DMS79 treated with DMSO at 0.1 percent for 48 hours (cell line): ENCODE measurements at regions not wholly inside any gene's neighbourhood (a gene's known extent, or its start where the extent isn't known, plus 50 kb on each side); places are given as distances from the start of the nearest gene placed in this dataset.
"Not testable (repeated sequence)": the region's sequence is repeated elsewhere in the genome, so short reads cannot be mapped to it uniquely, and the experiment has no call there.

ENCODE experiments used
- DNase-seq: peaks from one replicate; lab custom pipeline; 2025; lab: John Stamatoyannopoulos, UW

DNA sequence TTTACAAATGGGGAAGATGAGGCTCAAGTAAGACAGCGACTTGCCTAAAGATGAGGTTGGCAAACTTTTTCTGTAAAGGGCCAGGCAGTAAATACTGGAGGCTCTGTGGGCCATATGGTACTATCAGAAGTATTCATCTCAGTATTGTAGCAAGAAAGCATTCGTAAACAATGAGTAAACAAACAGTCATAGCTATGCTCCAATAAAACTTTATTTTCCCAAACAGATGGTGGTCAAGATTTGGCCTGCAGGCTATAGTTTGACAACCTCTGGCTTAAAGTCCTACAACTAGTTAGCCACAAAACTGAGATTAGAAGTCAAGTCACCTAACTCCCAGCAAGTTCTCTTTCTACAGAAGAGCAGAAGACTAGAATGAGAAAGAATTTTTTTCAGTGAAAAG lies 177.0 kb upstream of the NECTIN3 start:
- DNase-seq: no peak

GRCh38 chr3:110895054-110895453 lies 176.6 kb upstream of the NECTIN3 start:
- DNase-seq: no peak

- DNase-seq: no peak
Measured at GRCh38 chr3:110897046-110897445, 174.6 kb upstream of the NECTIN3 start.

DNA sequence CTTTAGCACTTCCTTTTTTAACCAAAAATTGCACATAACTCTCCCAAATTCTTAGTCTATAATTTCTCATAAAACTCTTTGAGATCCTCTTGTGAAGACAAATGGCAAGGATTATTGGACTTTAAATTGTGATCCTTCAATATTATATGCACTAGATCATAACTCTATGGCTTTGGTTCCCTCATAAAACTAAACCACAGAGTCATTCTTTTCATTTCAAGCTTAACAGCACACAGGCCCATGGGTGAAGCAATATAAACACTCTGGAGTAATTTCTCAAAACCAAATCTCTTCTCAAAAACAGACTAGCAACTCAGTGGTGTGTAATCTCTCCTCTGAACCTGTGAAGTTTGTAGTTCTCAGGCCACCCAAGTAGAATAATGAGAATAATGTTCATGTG lies 171.0 kb upstream of the NECTIN3 start:
- DNase-seq: no peak

DNA sequence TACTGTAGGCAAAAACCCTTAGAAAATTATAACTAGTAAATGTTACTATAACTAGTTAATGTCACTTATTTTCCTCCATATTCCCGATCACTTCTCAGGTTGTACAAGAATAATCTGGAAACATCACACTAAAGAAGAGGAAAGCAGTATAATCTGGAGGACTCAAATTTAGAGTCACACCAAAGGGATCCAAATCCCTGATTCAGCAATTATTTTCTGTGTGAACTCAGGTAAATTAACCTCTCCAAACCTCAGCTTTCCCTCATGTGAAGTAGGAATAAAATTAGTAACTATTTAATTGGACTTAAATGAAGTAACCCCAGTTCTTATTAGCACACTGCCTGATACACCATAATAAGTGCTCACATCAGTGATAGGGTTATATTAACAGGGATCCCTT lies 170.1 kb upstream of the NECTIN3 start:
- DNase-seq: no peak

DNA sequence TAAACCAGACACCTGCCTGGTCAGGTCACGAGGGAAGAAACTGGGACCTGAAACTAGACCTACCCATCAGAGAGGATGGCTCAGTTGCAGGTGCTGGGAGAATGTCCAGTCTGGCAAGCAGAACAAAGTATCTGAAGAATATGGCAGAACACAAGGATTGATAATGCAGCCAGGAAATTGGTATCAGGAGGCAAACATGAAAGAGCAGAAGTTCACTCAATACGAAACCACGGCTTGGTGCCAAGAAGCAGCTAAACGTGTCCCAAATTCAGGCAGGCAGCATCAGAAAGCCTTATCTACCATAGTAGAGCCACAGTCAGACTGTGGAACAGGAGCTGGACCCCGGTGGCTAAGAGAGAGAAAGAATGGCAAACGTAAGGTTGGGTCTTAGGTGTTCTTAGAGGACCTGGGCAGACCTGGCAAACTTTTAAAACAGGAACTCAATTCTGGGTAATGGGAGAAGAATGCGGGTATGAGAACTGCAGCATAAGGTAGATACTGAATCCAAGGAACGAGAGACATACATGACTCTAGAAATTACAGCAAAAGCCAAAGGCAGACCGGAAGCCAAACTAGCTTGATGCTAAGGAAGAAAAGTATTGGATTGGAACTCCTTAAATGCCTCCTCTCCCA lies 169.0 kb upstream of the NECTIN3 start:
- DNase-seq: no peak

DNA sequence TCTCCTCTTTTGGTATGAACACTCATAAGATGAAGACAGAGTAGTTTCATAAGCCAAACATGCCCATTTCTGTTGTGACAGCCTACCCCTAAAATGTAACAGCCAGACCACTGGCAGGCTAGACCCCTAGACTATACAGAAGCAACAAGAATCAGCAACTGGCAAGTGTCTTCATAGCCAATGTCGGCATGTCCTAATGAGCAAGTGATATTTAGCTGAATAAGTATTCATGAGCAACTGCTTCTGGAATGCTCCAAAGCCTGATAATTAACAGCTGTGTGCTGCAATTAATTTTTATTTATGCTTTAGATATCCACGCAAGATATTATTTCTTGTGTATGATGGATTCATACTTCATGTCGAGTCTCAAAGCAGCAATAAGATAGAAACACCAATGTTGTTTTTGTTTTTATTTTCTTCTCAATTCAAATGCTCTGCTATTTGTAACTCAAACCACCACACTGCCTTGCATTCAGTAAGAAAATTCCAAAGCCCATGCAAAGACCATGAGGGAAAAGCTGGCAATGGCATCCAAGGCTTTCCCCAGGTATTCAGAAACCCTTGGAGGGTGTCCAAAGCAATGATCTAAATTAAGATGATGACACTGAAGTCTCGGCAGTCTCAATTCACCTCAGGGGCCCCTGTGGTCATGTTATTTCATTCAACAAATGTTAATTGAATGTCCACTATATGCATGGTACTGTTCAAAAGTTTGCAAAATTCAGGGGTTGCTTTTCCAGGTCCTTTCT lies 167.7 kb upstream of the NECTIN3 start:
- DNase-seq: no peak

GRCh38 chr3:110904520-110904890 lies 167.1 kb upstream of the NECTIN3 start:
- no peak for DNase-seq

DNA sequence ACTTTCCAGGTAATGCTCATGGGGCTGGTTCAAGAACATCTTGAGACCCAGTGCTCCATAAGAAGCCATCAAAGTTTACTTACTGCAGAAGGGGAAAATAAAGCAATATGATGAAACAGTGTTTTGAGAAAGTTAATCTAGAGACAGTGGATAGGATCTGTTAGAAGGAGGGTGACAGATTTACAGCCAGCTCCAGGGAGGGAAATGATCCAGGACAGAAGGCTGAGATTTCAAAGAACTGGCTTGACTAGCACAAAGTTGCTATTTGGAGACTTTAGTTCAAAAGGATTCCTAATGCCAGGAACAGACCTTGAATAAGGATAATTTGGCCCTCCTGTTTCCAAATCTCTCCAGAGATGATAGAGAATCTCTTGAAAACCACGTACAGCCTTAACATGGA lies 166.5 kb upstream of the NECTIN3 start:
- DNase-seq: no peak

DNA sequence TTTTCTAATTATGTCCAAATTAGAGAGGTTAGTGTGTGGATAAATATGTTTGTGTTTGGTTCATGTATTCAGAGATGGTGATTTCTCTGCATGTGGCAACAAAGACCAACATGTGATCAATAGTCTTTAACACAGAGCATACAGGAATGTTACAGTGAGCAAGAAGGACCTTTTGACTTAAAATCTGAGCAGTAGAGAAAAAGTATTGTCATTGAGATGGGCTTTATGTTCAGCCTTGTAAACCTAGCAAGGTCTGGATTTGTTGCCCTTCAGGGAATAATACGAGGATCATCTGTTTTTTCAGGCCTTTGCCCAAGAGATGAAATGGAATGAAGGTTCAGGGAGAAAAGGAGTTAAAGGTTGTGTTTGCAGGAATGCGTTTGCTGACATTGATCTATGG lies 161.8 kb upstream of the NECTIN3 start:
- no peak for DNase-seq

- DNase-seq: no peak
Measured at GRCh38 chr3:110910346-110910955, 161.2 kb upstream of the NECTIN3 start.

DNA sequence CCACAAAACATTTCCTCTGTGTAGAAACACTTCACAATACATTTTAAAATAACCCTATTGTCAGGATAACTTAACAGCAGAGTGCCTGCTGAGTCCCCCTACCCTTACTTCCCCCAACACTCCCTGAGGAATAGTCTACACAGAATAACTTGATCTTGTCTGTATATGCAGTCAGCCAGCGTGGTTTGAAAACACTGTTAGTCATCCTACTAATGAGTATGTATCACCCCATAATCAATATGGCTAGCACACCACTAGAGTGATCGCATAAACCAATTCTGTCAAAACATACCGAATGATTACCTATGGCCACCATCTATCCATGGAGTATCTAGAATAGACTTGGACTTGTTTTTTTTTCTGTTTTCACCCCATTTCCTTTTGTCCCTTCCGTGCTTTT lies 152.7 kb upstream of the NECTIN3 start:
- DNase-seq: no peak

GRCh38 chr3:110925798-110926197 lies 145.8 kb upstream of the NECTIN3 start:
- no peak for DNase-seq

- no peak for DNase-seq
Measured at GRCh38 chr3:110928016-110928662, 143.5 kb upstream of the NECTIN3 start.

DNA sequence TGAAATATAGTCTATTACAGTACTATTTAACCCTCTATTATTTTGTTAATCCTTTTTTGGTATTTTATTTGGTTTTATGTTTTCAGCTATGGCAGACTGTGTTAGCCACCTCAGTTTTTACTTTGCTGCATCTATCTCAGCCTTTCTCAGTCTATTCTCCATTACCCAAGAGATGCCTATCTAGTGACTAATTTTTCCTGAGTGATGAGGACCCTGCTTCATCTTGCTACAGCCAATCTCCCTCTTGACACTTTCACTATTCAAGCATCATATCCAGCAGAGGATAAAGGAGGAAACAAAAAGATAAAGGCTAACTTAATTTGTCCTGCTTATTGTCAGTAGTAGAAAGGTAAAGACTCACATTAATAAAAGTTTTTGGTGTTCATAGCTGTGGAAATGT lies 141.8 kb upstream of the NECTIN3 start:
- no peak for DNase-seq

- no peak for DNase-seq
Measured at GRCh38 chr3:110932567-110932966, 139.0 kb upstream of the NECTIN3 start.

GRCh38 chr3:110933821-110934426 lies 137.7 kb upstream of the NECTIN3 start:
- DNase-seq: no peak

DNA sequence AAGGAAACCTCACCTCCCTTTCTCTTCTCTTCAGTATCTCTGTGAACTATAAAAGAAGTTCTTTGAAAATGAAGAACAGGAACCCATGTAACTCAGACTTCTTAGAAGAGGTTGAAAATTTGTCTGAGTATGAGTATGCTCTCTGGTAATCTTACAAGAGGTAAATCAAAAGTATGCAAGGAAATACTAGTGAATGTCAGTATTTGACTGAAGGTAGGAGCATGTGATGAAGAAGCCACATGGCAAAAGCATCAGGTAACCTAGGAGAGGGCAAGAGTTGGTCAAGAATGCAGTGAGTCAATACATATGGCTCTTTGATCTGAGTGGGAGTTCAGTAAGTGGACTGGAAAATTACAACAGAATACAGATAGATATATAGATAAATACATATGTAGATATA lies 133.0 kb upstream of the NECTIN3 start:
- no peak for DNase-seq

DNA sequence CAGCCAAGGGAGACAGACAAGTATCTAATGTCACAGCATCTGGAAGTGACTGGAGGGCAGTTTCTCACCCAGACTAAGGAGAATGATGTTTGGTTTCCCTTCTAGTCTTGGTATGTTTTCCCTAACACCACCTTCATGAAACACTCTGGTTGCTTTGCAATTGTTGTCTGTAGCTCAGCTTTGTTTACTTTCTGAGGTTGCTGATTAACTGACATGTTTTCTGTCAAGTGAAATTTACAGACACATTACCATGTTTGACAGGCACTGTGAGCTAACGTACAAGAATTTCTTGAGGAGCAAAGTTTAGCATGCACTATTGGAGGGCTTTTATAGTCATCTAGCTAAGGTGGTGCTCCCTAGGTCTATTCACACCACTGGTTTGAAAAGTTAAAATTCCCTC lies 131.6 kb upstream of the NECTIN3 start:
- DNase-seq: no peak

- DNase-seq: no peak
Measured at GRCh38 chr3:110944782-110945181, 126.8 kb upstream of the NECTIN3 start.

- DNase-seq: no peak
Measured at GRCh38 chr3:110946810-110947209, 124.8 kb upstream of the NECTIN3 start.

GRCh38 chr3:110949194-110949593 lies 122.4 kb upstream of the NECTIN3 start:
- DNase-seq: not testable (repeated sequence)
